Lower leg skin (tissue), 4 donors: ENCODE measurements at regions not wholly inside any gene's neighbourhood (a gene's known extent, or its start where the extent isn't known, plus 50 kb on each side); places are given as distances from the start of the nearest gene placed in this dataset.

ENCODE experiments used
- DNase-seq, 2 donors: peaks; one replicate each; pipeline ENCODE4 v3.0.0-alpha.2; 2019; ENCODE audit warnings: low spot score in 2 of 2
- H3K4me3 ChIP-seq: fragments of 200-600 bp; sonication (generic); 2 replicates; pipeline ENCODE4 v1.5.1; 2017; ENCODE audit warnings: mild to moderate bottlenecking, low read depth; ENCODE audit not compliant: poor library complexity, severe bottlenecking
- CTCF ChIP-seq, 3 donors: fragments of 450-650 bp; IDR thresholded peaks; one replicate each; pipeline ENCODE4 v1.5.1; 2016; ENCODE audit warnings: antibody characterized with exemption in 3 of 3, mild to moderate bottlenecking in 3 of 3, moderate library complexity in 2 of 3
- POLR2A ChIP-seq, 2 donors: fragments of 450-650 bp; IDR thresholded peaks; one replicate each; pipeline ENCODE4 v1.6.1; 2016 to 2017; ENCODE audit warnings: antibody characterized with exemption in 2 of 2, mild to moderate bottlenecking in 1 of 2, moderate library complexity in 1 of 2
- WGBS, 2 donors: methylation state at CpG; one replicate each; pipeline ENCODE4 v1.1.5; 2018; 5-methylcytosine and 5-hydroxymethylcytosine counted together
- intact Hi-C: fragments of 100-400 bp; cut with DNase I; formaldehyde crosslinking; loops from one replicate; pipeline ENCODE4 v1.15.0; 2023; ENCODE audit warnings: low total_unique reads

DNA sequence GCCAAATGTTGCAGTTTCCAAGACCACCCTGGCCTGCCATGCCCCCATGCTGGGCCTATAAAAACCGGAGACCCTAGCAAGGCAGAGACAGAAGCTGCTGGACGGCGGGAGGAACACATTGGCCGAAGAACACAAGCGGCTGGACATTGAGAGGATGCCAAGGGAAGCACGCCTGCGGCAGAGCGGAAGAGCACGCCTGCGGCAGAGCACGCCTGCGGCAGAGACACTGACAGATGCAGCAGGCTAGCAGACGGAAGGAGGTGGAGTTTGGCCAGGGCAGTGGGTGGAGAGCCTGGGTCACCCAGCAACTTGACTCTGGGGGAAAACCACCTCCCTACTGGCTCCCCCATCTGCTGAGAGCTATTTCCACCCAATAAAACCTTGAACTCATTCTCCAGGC is 322.3 kb upstream of the TBL1XR1 start:
- WGBS, 2 donors = 95 to 96% methylated on average over 13 of the region's 13 CpGs
- no peak overlapping the region for H3K4me3 ChIP-seq
- DNase-seq = no peak
- TF ChIP-seq CTCF (IDR thresholded peaks at IDR 0.05) = no peak
- TF ChIP-seq POLR2A (IDR thresholded peaks at IDR 0.05) = no peak
- intact Hi-C loops = no loop called here

DNA sequence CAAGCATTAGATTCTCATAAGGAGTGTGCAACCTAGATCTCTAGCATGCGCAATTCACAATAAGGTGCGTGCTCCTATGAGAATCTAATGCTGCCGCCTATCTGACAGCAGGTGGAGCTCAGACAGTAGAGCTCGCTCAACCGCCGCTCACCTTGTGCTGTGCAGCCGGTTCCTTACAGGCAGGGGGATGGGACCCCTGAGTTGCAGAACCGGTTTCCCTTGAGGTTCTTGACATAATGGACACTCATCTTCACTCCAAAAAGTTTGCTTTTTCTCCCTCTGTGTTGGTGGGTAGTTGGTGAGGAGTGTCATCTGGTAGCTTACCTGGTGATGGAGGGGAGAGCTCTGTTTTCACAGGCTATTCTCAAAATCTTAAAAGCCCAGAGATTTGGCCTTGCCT is 324.0 kb upstream of the TBL1XR1 start:
- WGBS, 2 donors = 65 to 68% methylated on average over 8 of the region's 8 CpGs
- no peak for DNase-seq
- intact Hi-C loops = no loop called here

GRCh38 chr3:177522051-177522450 is 324.8 kb upstream of the TBL1XR1 start:
- no peak overlapping the region for H3K4me3 ChIP-seq
- no peak for DNase-seq
- TF ChIP-seq CTCF (IDR thresholded peaks at IDR 0.05) = no peak
- no peak for TF ChIP-seq POLR2A (IDR thresholded peaks at IDR 0.05)
- WGBS, 2 donors = 85 to 91% methylated on average over 4 of the region's 4 CpGs
- intact Hi-C loops = no loop called here

More for the DNA sequence above, 324.0 kb upstream of the TBL1XR1 start:
- TF ChIP-seq POLR2A (IDR thresholded peaks at IDR 0.05) (no peak), CTCF (IDR thresholded peaks at IDR 0.05) (no peak)
- H3K4me3 ChIP-seq = no peak overlapping the region

DNA sequence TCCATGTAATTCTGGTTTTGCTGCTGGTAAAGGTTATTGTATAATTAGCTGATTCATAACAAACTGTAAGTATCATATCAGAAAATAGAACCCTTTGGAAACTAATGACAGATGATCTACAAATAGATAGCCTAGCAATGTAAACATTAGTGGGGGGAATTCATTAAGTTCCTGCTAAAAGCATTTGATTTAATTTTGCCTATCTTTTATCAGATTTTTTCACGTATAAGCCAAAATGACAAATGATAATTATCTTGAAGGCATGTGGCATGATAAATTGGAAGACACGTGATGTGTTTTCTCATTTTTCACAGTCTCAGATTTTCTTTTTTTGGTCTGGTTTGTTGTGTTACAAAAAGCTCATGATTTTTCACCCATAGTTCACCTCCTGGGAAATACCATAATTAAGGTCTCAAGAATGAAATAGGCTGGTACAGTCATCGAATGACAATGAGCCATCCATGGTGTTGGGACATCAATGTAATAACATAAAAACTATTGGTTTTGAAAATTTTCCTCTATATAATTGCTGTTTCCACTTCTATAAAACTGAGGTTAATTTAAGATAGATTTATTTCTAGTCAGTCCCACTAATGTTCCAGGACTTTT is 325.9 kb upstream of the TBL1XR1 start:
- no peak overlapping the region for H3K4me3 ChIP-seq
- WGBS, 2 donors = 47 to 56% methylated on average over 3 of the region's 3 CpGs
- intact Hi-C loops = no loop called here
- DNase-seq = no peak
- TF ChIP-seq POLR2A (IDR thresholded peaks at IDR 0.05) = no peak
- no peak for TF ChIP-seq CTCF (IDR thresholded peaks at IDR 0.05)

GRCh38 chr3:177523872-177524438 is 326.7 kb upstream of the TBL1XR1 start:
- TF ChIP-seq CTCF (IDR thresholded peaks at IDR 0.05) (no peak), POLR2A (IDR thresholded peaks at IDR 0.05) (no peak)
- no peak for DNase-seq
- no peak overlapping the region for H3K4me3 ChIP-seq
- intact Hi-C loops = no loop called here
- 68 to 75% methylated on average over 4 of the region's 4 CpGs for WGBS, 2 donors

GRCh38 chr3:177524742-177525141 is 327.5 kb upstream of the TBL1XR1 start:
- TF ChIP-seq POLR2A (IDR thresholded peaks at IDR 0.05) (no peak), CTCF (IDR thresholded peaks at IDR 0.05) (no peak)
- DNase-seq = no peak
- WGBS, 2 donors = 94 to 96% methylated on average over 4 of the region's 4 CpGs
- intact Hi-C loops = no loop called here
- no peak overlapping the region for H3K4me3 ChIP-seq
